GM23338 (cell line): ENCODE measurements at regions not wholly inside any gene's neighbourhood (a gene's known extent, or its start where the extent isn't known, plus 50 kb on each side); places are given as distances from the start of the nearest gene placed in this dataset.

Experiments
- CREB1 ChIP-seq: fragments of 250-450 bp; sonication (Bioruptor Pico); IDR thresholded peaks from 2 replicates; pipeline ENCODE4 v1.5.0; 2020; ENCODE audit warnings: low read depth, mild to moderate bottlenecking, moderate library complexity
- EZH2 ChIP-seq: fragments of 200-600 bp; sonication (generic); IDR thresholded peaks from one replicate; pipeline ENCODE4 v1.8.0; 2017; ENCODE audit warnings: antibody characterized with exemption, mild to moderate bottlenecking, low read depth; ENCODE audit not compliant: unreplicated experiment
- NANOG ChIP-seq: IDR thresholded peaks from 2 replicates; pipeline ENCODE4 v1.6.1; 2016; ENCODE audit warnings: antibody characterized with exemption, borderline replicate concordance
- POLR2AphosphoS5 ChIP-seq: IDR thresholded peaks from 2 replicates; pipeline ENCODE4 v1.6.1; 2016; ENCODE audit warnings: antibody characterized with exemption, low read depth
- TF ChIP-seq, protein P1 (sequence below), 2 experiments: fragments of 200-600 bp in 1 of 2; sonication (generic) in 1 of 2; conservative IDR thresholded peaks; 2 replicates each; pipeline versions ENCODE4 v1.5.1 to v1.6.1; 2016 to 2017; ENCODE audit warnings: antibody characterized with exemption in 2 of 2, low read depth in 2 of 2, mild to moderate bottlenecking in 2 of 2, moderate library complexity in 1 of 2

DNA sequence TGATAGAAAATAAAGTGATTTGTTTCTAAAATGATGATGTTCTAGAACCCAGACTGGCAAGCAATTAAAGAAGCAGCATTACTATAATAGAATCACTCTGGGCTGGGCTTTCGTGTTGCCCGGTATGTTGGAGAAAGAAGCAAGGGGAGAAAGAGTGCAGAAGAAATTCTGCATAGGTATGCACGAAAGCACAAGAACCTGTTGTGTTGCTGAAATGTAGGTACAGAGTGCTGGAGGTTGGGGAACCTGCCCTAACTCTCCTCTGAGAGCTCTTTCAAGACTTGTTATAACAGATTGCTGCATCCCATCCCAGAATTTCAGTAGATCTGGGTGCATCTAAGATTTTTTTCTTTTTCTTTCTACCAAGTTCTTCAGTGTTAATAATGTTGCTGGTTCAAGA is 95.7 kb upstream of the DACH1 start:
- TF ChIP-seq, protein P1, sequence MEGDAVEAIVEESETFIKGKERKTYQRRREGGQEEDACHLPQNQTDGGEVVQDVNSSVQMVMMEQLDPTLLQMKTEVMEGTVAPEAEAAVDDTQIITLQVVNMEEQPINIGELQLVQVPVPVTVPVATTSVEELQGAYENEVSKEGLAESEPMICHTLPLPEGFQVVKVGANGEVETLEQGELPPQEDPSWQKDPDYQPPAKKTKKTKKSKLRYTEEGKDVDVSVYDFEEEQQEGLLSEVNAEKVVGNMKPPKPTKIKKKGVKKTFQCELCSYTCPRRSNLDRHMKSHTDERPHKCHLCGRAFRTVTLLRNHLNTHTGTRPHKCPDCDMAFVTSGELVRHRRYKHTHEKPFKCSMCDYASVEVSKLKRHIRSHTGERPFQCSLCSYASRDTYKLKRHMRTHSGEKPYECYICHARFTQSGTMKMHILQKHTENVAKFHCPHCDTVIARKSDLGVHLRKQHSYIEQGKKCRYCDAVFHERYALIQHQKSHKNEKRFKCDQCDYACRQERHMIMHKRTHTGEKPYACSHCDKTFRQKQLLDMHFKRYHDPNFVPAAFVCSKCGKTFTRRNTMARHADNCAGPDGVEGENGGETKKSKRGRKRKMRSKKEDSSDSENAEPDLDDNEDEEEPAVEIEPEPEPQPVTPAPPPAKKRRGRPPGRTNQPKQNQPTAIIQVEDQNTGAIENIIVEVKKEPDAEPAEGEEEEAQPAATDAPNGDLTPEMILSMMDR (conservative IDR thresholded peaks at IDR 0.05; ENCODE audit: low read depth in 2 of 2) = no peak
- TF ChIP-seq EZH2 = no peak
- no peak for TF ChIP-seq POLR2AphosphoS5
- no peak for TF ChIP-seq CREB1 (CRISPR knock-in tag)
- no peak for TF ChIP-seq NANOG
